ENCODE measurements at regions not wholly inside any gene's neighbourhood (a gene's known extent, or its start where the extent isn't known, plus 50 kb on each side); places are given as distances from the start of the nearest gene placed in this dataset.

DNA sequence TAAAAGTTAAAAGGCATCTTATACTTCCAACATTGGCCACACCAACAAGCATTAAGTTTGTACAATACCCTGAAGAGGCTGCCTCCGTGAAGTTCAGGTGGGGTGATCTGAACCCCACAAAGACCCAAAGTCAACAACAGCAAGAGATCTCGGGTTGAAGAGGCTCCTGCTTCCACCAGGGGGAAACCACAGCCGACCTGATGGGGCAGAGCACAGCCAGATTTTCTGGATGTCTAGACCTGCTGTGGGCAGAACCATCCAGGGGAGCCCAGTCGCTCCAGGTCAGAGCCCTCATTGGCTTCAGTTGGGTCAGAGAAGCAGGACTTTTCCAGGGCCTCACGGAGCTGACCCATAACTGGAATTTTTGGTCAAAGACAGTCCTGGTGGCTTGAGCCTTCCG is 66.5 kb upstream of the ACKR3 start:
- H3K27me3 ChIP-seq (ENCODE audit: control insufficient read depth in 5 of 5, insufficient read depth in 4 of 5, low read length in 5 of 5): peaks cover 0 to 15% (median 4%) of the 10 kb centered on the region in 5 donors
- H3K4me1 ChIP-seq (ENCODE audit: control insufficient read depth in 5 of 5, insufficient read depth in 5 of 5, low read length in 5 of 5): peaks cover 0 to 9% (median 6%) of the 10 kb centered on the region in 5 donors
- H3K9me3 ChIP-seq (ENCODE audit: control insufficient read depth in 5 of 5, low read length in 5 of 5): no peaks in the 10 kb centered on the region
- H3K36me3 ChIP-seq (ENCODE audit: control insufficient read depth in 5 of 5, insufficient read depth in 5 of 5, low read length in 5 of 5): no peaks in the 10 kb centered on the region
- H3K4me3 ChIP-seq (ENCODE audit: low read depth in 1 of 5, low read length in 5 of 5): no peak overlapping the region
- no peak overlapping the region for H3K27ac ChIP-seq (ENCODE audit: low read depth, low read length)
- H3K9ac ChIP-seq (ENCODE audit: low read length in 5 of 5): no peak overlapping the region

DNA sequence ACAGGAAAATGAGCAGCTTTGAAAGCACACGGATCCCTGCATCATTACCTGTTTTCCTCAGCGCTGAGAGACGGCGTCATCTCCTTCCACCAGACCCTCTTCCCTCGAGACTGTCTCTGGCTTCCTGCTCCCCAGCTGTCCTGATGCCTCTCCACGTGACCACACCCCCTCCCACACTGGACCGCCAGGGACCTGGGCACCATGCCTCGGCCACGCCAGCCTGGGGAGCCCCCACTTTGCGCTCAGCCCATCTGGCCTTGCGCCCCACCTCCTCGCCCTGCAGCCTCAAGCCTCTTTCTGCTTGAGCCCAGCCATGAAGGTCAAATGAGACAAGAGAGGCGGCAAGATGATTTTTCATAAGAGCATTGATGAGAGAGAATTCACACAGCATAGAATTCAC is 66.0 kb upstream of the ACKR3 start:
- Histone ChIP-seq H3K4me1 (ENCODE audit: control insufficient read depth in 5 of 5, insufficient read depth in 5 of 5, low read length in 5 of 5) (peaks cover 0 to 9% (median 6%) of the 10 kb centered on the region in 5 donors), H3K9ac (ENCODE audit: low read length in 5 of 5) (no peak overlapping the region), H3K27me3 (ENCODE audit: control insufficient read depth in 5 of 5, insufficient read depth in 4 of 5, low read length in 5 of 5) (peaks cover 0 to 15% (median 4%) of the 10 kb centered on the region in 5 donors), H3K9me3 (ENCODE audit: control insufficient read depth in 5 of 5, low read length in 5 of 5) (no peaks in the 10 kb centered on the region), H3K36me3 (ENCODE audit: control insufficient read depth in 5 of 5, insufficient read depth in 5 of 5, low read length in 5 of 5) (no peaks in the 10 kb centered on the region), H3K27ac (ENCODE audit: low read depth, low read length) (no peak overlapping the region), H3K4me3 (ENCODE audit: low read depth in 1 of 5, low read length in 5 of 5) (no peak overlapping the region)

DNA sequence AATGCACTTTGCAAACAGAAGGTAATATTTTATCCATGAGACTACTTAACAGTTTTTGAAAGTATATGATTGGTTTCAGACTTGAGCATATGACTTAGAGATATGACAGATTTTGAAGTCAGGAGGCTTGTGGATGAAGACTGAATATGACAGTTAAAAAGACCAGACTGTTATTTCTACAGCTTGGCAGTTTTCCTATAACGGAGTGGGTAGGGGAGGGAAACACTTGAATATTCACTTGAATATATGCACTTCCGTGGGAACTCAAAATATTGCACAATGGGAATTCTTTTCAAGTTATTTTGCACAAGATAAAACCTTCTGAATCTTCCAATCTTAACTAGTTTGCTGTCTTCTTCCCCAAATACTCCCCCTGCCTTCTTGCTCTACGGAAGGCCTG is 64.6 kb upstream of the ACKR3 start:
- Histone ChIP-seq H3K27me3 (ENCODE audit: control insufficient read depth in 5 of 5, insufficient read depth in 4 of 5, low read length in 5 of 5) (peaks cover 0 to 15% (median 4%) of the 10 kb centered on the region in 5 donors), H3K4me1 (ENCODE audit: control insufficient read depth in 5 of 5, insufficient read depth in 5 of 5, low read length in 5 of 5) (peaks cover 0 to 9% (median 6%) of the 10 kb centered on the region in 5 donors), H3K36me3 (ENCODE audit: control insufficient read depth in 5 of 5, insufficient read depth in 5 of 5, low read length in 5 of 5) (no peaks in the 10 kb centered on the region), H3K4me3 (ENCODE audit: low read depth in 1 of 5, low read length in 5 of 5) (no peak overlapping the region), H3K9ac (ENCODE audit: low read length in 5 of 5) (no peak overlapping the region), H3K27ac (ENCODE audit: low read depth, low read length) (no peak overlapping the region), H3K9me3 (ENCODE audit: control insufficient read depth in 5 of 5, low read length in 5 of 5) (no peaks in the 10 kb centered on the region)

DNA sequence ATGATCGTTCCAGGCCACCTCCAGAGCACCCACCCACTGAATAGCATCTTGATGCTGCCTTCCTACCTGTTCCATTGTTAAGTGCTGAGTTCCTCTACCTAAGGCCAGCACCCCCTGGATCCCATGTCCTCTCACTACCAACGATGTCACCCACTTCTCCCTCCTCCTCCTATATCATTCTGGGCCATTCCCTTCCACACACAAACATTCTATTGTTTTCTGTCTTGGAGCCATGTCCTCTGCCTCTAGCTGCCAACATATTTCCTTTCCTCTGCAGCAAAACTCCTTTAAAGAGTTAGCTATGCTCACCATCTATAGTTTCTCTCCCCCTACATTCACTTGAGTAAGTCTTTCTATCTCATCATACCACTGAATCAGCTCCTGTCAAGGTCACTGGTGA is 64.0 kb upstream of the ACKR3 start:
- Histone ChIP-seq H3K9ac (ENCODE audit: low read length in 5 of 5) (no peak overlapping the region), H3K27ac (ENCODE audit: low read depth, low read length) (no peak overlapping the region), H3K4me3 (ENCODE audit: low read depth in 1 of 5, low read length in 5 of 5) (no peak overlapping the region)

DNA sequence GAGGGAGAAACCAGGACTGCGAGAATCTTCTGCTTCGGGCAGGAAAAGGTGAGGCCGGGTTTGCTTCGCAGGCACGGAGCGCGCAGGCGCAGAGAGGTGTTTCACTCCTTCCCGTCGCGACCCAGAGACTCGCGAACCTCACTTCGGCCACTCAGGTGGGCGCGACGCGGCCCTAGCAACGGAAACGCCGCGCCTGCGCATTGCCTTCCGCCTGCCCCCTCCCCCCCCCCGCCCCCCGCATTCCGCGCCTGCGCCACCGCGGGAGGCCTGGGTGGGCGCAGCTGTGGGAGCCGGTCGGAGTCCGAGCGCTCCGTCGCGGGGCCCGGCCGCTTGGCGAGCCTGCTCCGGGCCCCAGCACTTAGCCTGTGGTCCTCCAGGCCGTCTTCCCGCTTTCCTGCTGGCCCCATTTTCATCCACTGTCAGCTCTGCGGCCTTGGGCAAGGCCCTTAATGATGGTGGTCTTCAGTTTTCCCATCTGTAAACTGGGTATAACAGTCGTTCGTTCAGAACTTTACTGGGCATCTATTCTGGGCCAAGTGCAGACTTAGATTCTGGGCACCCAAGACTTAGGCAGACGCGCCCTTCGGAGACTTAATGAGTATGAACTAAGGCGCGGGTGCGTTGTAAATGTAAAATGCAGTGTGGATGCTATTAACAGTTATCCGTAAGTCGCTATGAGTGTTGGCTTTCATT is 62.1 kb upstream of the ACKR3 start:
- H3K9me3 ChIP-seq (ENCODE audit: control insufficient read depth in 5 of 5, low read length in 5 of 5): no peaks in the 10 kb centered on the region
- H3K9ac ChIP-seq (ENCODE audit: low read length in 5 of 5): peak overlapping the region in 2 of 5 donors; percentile 29 to 57
- no peak overlapping the region for H3K27ac ChIP-seq (ENCODE audit: low read depth, low read length)
- peaks cover 0 to 9% (median 6%) of the 10 kb centered on the region in 5 donors for H3K4me1 ChIP-seq (ENCODE audit: control insufficient read depth in 5 of 5, insufficient read depth in 5 of 5, low read length in 5 of 5)
- peaks cover 0 to 15% (median 4%) of the 10 kb centered on the region in 5 donors for H3K27me3 ChIP-seq (ENCODE audit: control insufficient read depth in 5 of 5, insufficient read depth in 4 of 5, low read length in 5 of 5)
- H3K36me3 ChIP-seq (ENCODE audit: control insufficient read depth in 5 of 5, insufficient read depth in 5 of 5, low read length in 5 of 5): no peaks in the 10 kb centered on the region
- H3K4me3 ChIP-seq (ENCODE audit: low read depth in 1 of 5, low read length in 5 of 5): peak overlapping the region; percentile 51 to 78 (median 70)

More for the DNA sequence above, 64.0 kb upstream of the ACKR3 start:
- Histone ChIP-seq H3K9me3 (ENCODE audit: control insufficient read depth in 5 of 5, low read length in 5 of 5) (no peaks in the 10 kb centered on the region), H3K4me1 (ENCODE audit: control insufficient read depth in 5 of 5, insufficient read depth in 5 of 5, low read length in 5 of 5) (peaks cover 0 to 9% (median 6%) of the 10 kb centered on the region in 5 donors), H3K36me3 (ENCODE audit: control insufficient read depth in 5 of 5, insufficient read depth in 5 of 5, low read length in 5 of 5) (no peaks in the 10 kb centered on the region), H3K27me3 (ENCODE audit: control insufficient read depth in 5 of 5, insufficient read depth in 4 of 5, low read length in 5 of 5) (peaks cover 0 to 15% (median 4%) of the 10 kb centered on the region in 5 donors)

DNA sequence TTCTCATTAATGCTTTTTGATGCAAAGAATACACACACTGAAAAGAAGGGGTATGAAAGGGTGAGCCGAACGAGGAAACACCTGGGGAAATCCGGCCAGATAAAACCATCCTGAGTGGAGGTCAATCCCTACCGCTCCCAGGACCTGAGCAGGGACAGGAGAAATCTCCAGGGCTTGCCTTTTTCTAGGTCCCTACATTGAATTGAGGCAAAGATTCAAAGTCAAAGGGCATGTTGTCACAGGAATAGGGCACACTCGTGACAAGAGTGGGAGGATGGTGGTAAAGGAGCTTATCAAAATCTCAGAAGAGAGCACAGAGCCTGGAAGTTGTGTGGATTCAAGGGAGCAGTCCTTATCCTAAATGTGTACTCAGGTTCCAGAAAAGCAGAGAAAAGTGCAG is 61.2 kb upstream of the ACKR3 start:
- Histone ChIP-seq H3K4me1 (ENCODE audit: control insufficient read depth in 5 of 5, insufficient read depth in 5 of 5, low read length in 5 of 5) (peaks cover 0 to 12% (median 7%) of the 10 kb centered on the region in 5 donors), H3K27me3 (ENCODE audit: control insufficient read depth in 5 of 5, insufficient read depth in 4 of 5, low read length in 5 of 5) (peaks cover 0 to 13% (median 4%) of the 10 kb centered on the region in 5 donors), H3K4me3 (ENCODE audit: low read depth in 1 of 5, low read length in 5 of 5) (no peak overlapping the region), H3K36me3 (ENCODE audit: control insufficient read depth in 5 of 5, insufficient read depth in 5 of 5, low read length in 5 of 5) (no peaks in the 10 kb centered on the region), H3K9ac (ENCODE audit: low read length in 5 of 5) (no peak overlapping the region), H3K27ac (ENCODE audit: low read depth, low read length) (no peak overlapping the region), H3K9me3 (ENCODE audit: control insufficient read depth in 5 of 5, low read length in 5 of 5) (no peaks in the 10 kb centered on the region)

DNA sequence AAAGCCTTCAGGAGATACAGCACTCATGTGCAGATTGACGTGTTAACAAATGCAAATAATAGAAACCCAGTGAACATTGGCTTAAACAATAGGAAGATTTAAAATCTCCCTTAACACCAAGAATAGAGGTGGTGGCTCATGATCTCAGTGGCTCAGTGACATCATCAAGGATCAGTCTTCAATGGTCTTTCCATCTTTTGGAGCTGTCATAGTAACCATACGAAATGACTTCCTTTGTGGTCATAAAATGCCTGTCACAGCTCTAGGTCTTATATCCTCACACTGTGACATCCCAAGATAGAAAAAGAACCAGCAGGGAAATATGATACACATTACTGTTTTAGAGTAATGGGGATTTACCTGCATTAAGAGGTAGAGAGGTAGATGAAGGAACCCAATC is 59.6 kb upstream of the ACKR3 start:
- Histone ChIP-seq H3K9ac (ENCODE audit: low read length in 5 of 5) (no peak overlapping the region), H3K9me3 (ENCODE audit: control insufficient read depth in 5 of 5, low read length in 5 of 5) (no peaks in the 10 kb centered on the region), H3K27me3 (ENCODE audit: control insufficient read depth in 5 of 5, insufficient read depth in 4 of 5, low read length in 5 of 5) (peaks cover 0 to 12% (median 4%) of the 10 kb centered on the region in 5 donors), H3K27ac (ENCODE audit: low read depth, low read length) (no peak overlapping the region), H3K36me3 (ENCODE audit: control insufficient read depth in 5 of 5, insufficient read depth in 5 of 5, low read length in 5 of 5) (no peaks in the 10 kb centered on the region), H3K4me3 (ENCODE audit: low read depth in 1 of 5, low read length in 5 of 5) (no peak overlapping the region), H3K4me1 (ENCODE audit: control insufficient read depth in 5 of 5, insufficient read depth in 5 of 5, low read length in 5 of 5) (peaks cover 0 to 12% (median 7%) of the 10 kb centered on the region in 5 donors)

DNA sequence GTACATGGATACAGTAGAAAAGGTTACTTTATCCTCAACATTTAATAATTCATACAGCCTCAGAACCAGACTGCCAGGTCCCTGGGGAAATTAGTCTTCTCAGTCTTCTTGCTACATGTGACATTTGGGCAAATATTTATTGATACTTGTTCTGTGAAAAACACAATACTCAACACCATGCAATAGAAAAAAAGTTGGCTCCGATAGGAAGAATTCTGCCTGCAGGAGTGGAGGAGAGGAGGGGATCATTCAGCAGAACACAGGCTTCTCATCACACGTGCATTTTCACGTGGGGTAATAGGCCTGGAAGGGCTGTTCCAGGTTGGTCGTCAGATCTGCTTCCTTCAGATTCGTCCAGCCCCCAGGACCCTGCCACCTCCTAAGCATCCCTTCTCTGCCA is 58.4 kb upstream of the ACKR3 start:
- H3K27ac ChIP-seq (ENCODE audit: low read depth, low read length): no peak overlapping the region
- H3K4me3 ChIP-seq (ENCODE audit: low read depth in 1 of 5, low read length in 5 of 5): no peak overlapping the region
- H3K9ac ChIP-seq (ENCODE audit: low read length in 5 of 5): no peak overlapping the region
- H3K9me3 ChIP-seq (ENCODE audit: control insufficient read depth in 5 of 5, low read length in 5 of 5): no peaks in the 10 kb centered on the region
- H3K27me3 ChIP-seq (ENCODE audit: control insufficient read depth in 5 of 5, insufficient read depth in 4 of 5, low read length in 5 of 5): peaks cover 0 to 8% (median 0%) of the 10 kb centered on the region in 5 donors
- no peaks in the 10 kb centered on the region for H3K36me3 ChIP-seq (ENCODE audit: control insufficient read depth in 5 of 5, insufficient read depth in 5 of 5, low read length in 5 of 5)
- peaks cover 0 to 12% (median 7%) of the 10 kb centered on the region in 5 donors for H3K4me1 ChIP-seq (ENCODE audit: control insufficient read depth in 5 of 5, insufficient read depth in 5 of 5, low read length in 5 of 5)

DNA sequence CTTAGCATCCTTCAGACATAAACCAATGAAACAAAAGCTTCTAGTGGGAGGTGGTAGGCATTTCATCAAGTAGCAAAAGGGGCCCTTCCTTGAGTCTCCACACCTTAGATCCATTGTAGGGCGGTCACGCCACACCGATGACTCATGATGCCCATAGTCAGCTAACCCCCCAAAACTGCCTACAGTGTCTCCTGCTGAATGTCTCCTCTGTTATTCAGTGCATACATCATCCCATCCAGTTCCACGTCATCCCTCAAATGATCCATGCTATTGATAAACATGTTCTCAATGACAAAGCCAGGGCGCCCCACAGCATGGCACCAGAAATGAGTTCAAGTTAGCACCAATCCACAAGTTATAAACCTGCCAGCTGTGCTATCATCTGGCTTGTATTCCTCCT is 57.4 kb upstream of the ACKR3 start:
- H3K4me1 ChIP-seq (ENCODE audit: control insufficient read depth in 5 of 5, insufficient read depth in 5 of 5, low read length in 5 of 5): peaks cover 0 to 11% (median 5%) of the 10 kb centered on the region in 5 donors
- no peak overlapping the region for H3K9ac ChIP-seq (ENCODE audit: low read length in 5 of 5)
- no peak overlapping the region for H3K4me3 ChIP-seq (ENCODE audit: low read depth in 1 of 5, low read length in 5 of 5)
- H3K27me3 ChIP-seq (ENCODE audit: control insufficient read depth in 5 of 5, insufficient read depth in 4 of 5, low read length in 5 of 5): no peaks in the 10 kb centered on the region
- H3K27ac ChIP-seq (ENCODE audit: low read depth, low read length): no peak overlapping the region
- no peaks in the 10 kb centered on the region for H3K36me3 ChIP-seq (ENCODE audit: control insufficient read depth in 5 of 5, insufficient read depth in 5 of 5, low read length in 5 of 5)
- H3K9me3 ChIP-seq (ENCODE audit: control insufficient read depth in 5 of 5, low read length in 5 of 5): no peaks in the 10 kb centered on the region

DNA sequence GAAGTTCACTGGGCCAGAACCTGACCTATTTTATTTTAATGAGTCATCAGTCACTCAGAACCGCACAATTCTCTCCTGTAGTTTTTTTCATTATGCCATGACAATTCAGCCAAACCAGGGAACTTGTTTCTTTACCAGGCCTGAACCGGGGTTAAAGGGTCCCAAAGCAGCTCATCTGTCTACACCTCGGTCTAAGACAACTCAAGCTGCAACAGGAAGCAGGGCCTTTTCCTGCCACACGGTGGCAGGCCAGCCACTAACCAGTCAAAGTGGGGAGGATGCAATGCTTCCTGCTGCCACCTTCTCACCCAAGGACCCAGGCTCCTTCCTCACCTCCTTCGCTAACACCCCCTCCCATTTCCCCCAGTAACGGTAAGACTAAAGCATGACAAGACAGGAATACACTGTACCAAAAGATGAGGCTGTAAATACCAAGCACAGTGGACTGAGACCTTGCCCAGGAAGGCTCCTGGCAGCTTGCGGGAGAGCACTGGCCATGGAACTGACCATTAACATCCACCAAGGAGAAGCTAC is 56.7 kb upstream of the ACKR3 start:
- Histone ChIP-seq H3K27ac (ENCODE audit: low read depth, low read length) (no peak overlapping the region), H3K4me3 (ENCODE audit: low read depth in 1 of 5, low read length in 5 of 5) (no peak overlapping the region), H3K27me3 (ENCODE audit: control insufficient read depth in 5 of 5, insufficient read depth in 4 of 5, low read length in 5 of 5) (no peaks in the 10 kb centered on the region), H3K9me3 (ENCODE audit: control insufficient read depth in 5 of 5, low read length in 5 of 5) (no peaks in the 10 kb centered on the region), H3K9ac (ENCODE audit: low read length in 5 of 5) (no peak overlapping the region), H3K4me1 (ENCODE audit: control insufficient read depth in 5 of 5, insufficient read depth in 5 of 5, low read length in 5 of 5) (peaks cover 0 to 16% (median 0%) of the 10 kb centered on the region in 5 donors), H3K36me3 (ENCODE audit: control insufficient read depth in 5 of 5, insufficient read depth in 5 of 5, low read length in 5 of 5) (no peaks in the 10 kb centered on the region)
